NCI-H2029 treated with DMSO at 0.1 percent for 48 hours (cell line): ENCODE measurements at regions not wholly inside any gene's neighbourhood (a gene's known extent, or its start where the extent isn't known, plus 50 kb on each side); places are given as distances from the start of the nearest gene placed in this dataset.

Experiments
- DNase-seq: peaks from one replicate; lab custom pipeline; 2025; lab: John Stamatoyannopoulos, UW

DNA sequence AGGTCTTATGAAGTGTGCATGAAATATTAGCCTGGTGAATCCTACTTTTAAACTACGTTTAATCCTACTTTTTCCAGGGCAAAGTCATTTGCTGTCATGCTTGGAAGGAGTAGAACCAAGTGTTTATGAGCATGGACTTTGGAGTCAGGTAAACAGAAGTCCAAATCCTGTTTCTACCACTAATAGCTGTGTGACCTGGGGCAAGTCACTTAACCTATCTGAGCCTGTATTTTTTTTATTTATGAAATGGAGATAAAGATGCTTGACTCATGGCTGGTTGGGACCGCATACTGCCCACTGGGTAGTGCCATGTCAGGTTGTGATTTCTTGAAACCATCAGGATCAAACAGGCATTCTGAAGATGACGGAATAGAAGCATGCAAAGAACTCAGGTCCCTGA lies 249.6 kb downstream of the BAMBI start:
- DNase-seq: no peak

DNA sequence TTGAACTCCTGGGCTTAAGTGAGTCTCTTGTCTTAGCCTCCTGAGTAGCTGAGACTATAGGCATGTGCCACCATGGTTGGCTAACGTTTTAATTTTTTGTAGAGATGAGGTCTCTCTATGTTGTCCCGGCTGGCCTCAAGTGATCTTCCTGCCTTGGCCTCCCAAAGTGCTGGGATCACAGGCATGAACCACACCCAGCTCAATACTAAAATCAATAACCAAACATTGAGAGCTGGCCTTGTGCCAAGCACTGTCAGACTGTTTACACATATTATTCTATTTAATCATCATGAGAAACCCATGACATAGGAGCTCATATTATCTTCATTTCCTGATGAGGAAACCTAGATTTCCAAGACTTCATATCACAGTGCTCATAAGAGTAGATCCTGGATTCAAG lies 251.2 kb downstream of the BAMBI start:
- DNase-seq: no peak

DNA sequence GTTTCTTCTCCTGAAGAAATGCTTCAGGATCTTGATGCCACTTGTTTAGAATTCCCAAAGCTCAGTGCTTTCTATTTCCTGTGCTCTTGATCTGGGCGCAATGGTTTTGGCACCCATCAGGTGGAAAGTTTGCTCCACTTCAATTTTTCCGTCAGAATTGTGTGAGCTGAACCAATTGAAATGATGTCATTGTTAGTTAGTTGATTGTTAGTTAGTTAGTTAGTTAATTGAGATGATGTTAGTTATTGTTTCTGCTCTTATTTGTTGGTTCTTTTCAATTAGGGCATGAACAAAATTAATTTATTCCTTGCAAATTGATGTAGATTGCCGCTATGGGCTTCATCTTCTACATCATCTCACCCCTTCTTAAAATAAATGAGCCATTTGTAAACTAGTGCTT lies 252.6 kb downstream of the BAMBI start:
- DNase-seq: no peak

DNA sequence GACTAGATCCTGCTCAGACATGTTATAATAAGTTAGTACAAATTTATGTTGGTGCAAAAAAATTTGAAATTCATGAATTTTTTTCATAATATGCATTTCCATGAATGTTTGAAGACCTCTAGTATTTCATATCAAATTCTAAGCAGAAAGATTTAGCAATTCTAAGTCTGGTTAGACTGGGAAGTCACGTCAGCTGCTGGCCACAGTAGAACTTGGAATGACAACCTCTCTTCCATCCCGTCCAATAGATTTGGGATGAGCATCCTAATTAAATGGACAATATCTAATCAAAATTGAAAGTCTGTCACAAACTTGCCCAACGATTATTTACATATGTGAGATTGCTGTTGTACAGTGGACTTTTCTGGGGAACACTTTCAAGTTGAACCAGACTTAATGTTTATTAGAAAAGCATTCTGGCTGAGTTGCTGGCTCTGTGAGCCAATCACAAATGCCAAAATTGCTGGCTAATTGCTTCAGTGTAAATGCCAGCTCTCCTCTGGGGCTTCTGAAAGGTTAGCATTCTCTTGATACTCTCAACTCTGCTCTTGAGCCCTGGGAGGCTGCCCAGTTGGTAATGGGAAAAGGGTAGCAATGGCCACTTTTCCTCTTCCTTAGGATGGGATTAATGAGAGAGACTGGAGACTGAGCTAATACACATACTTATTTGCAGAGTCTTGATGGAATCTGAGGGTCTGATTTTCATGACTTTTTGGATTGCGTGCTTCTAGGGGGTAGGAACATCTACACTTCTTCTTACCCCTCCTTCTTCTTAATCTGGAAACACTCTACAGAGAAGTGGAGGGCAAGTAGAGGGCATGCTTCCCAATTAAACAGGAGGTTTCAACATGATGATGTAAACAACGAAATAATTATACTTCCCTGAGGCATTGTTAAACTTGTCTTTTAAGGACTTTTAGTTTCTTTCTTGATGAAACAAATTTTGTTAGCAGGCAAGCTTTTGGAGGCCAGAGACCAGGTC lies 253.5 kb downstream of the BAMBI start:
- DNase-seq: no peak

DNA sequence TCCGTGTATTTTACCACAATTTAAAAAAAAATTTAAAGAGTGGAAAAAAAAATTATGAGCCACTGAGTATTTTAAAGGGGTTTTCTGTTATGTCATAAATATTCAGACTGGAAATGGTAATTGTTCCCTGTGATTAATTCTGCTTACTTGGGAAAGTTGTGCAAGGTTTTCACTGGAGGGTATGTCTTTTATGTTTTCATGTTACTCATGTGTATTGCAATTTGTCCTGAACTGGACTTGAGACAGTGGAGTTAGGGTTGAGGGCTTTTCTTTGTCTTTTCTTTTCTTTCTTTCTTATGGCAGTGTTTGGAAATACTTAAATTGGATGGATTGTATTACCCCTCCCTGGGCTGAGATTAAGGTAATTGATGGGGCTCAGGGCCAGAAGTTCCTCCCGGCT lies 257.7 kb downstream of the BAMBI start:
- DNase-seq: no peak

DNA sequence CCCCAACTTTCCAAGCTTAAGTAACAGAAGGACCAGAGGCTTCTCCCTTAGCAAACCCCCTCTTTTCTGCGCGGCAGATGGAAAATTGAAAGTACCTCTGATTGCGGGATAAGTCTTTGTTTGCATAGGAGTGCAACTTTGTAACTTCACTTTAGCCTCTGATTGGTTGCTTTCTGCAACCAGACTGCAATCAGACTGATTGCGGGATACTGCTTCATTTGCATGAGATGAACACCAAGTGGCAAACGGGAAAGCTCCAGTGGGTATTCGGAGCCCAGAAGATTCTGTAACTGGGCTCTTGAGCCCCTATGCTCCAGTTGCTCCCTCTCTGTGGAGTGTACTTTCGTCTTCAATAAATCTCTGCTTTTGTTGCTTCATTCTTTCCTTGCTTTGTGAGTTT lies 260.6 kb downstream of the BAMBI start:
- no peak for DNase-seq

DNA sequence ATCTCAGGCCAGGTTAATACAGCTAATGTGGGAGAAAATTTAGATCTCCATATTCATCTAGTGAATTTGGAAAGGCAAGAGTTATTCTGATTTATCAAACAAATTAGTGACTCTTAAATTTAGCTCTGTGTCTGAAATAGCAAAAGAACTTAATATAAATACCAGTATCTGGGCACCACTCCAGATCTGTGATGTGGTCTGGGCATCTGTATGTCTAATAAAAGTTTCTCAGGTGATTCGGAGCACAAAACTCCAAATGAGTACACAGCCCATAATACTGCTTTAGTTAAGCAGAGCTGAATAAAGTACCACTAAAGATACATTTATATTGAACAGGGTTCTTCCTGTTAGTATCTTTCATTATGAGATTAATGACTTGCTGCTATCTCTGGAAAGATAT lies 261.4 kb downstream of the BAMBI start:
- DNase-seq: no peak

DNA sequence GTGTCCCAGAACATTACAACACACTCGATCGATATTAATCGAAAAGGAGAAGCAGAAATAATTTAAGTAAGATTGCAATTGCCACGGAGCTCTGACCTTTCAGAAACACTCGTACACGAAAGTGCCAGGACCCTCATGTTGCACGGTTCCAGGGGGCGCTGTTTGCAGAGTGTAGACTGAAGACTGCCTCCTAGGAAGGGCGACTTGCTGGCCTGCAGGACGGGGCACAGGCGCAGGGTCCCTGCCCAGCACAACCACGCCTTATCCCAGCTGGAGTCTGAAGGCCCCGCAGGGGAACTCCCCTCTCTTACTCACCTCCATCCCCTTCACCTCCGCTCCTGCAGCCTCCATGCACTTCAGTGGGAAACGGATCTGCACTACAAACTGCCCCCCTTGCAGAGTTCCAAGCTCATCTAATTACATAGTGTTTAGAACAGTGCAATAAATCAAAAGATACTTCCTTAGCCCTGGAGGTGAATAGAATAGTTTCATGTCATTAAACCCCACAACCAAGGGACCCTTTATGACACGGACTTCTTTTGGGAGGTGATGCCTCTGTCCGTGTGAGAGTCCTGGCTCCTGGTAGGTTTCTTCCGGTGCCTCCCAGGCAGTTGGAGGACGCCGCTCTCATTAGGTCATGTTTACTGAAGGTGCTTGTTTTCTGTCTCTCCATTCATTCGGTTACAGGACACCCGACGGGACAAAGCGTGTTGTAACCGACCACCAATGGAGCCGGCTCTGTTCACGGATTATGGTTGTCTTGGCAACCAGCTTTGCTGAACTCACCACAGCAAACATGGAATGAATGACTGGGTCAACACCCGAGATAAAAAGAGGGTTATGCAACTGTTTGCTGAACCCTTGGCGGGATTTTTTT lies 262.2 kb downstream of the BAMBI start:
- DNase-seq: peak; percentile 89

DNA sequence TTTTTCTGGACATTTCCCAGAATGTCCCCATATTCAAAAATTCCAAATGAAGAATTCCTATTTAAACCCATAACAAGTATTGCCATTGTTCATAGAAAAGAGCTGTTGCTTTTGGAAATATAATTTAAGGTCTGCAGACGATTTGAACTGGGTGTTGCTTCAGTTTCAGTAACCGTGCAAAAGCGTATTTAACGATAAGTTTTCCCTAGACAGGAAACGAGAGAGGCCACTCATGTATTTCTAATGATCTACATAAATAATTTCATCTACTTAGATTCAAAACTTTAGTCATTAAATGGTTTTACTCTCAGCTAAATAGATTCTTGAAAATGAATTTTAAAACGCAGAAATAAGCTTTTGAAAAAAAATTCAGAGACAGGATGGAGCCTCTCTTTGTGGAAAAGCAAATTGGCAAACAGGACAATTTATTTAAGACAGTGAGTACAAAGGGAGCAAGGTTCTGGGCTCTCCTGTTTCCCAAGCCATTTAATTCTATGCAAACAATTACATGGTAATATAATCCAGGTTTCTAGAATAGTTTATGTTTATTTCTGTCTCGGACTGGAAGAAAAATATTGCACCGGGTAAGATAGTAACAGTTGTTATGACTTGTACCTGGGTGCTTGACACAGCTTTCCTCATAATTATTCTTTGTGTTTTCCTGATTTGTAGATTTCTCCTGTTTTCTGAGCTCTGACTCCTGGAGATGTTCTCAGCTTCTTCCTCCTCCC lies 263.0 kb downstream of the BAMBI start:
- peak; percentile 70 for DNase-seq

DNA sequence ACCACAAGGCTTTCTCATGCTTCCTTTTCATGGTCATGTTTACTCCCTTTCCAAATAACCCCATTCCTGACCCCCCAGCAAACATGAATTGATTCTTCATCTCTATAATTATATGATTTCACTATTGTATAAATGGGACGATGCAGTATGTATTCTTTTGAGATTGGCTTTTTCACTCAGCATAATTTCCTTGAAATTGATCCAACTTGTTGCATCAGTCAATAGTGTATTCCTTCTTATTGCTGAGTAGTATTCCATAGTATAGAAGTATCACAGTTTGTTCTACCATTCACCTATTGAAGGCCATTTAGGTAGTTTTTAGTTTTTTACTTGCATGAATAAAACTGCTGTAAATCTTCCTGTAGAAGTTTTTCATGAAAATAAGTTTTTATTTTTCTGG lies 264.7 kb downstream of the BAMBI start:
- DNase-seq: no peak

DNA sequence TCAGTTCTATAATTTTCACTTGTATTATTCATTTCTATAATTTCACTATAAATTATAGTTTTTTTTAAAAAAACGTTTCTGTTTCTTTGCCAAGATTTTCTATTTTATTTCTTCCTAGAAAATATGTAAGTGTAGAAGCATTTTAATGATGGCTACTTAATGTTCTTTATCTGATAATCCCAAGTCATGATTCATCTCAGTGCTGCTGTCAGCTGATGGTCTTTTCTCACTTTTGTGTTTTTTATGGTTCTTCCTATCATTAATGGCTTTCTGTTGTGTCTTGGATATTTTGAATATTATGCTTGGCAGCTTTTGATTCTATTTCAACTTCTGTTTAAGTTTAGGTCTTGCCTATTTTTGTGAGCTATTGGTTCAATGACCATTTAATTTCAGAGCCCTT lies 268.6 kb downstream of the BAMBI start:
- no peak for DNase-seq

DNA sequence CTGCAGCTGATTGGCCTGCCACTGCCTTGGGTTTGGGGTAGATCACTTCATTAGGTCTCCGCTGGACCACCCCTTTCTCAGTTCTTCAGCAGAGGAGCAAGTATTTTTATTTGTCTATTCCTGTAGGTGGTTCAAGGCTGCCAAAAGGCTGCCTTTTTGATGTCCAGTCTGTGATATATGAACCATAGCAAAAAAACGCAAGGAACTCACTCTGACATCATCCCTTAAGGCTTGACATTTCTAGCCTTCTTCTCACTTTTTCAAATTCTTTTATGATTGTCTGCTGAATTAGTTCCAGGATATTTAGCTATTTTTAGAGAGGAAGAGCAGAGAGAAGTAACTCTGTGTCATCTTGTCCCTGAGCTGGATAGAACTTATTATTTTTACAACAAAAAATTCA lies 269.2 kb downstream of the BAMBI start:
- no peak for DNase-seq

DNA sequence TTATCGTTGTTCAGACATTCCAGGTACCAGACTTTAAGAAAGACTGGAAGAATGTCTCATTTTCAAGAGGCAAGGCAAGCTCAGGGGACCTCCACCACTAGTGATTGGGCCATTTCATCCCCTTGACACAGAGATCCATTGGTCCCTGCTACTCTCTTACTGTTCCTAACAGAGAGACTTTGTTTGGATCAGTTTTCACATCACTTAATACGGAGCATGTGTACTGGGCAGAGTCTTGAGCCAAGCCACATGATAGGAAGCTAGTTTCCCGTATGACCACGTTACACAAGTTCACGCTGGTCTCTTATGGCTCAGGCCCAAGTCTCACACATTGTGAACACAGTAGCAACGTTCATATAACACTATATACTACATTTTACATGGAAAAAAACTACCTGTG lies 269.9 kb downstream of the BAMBI start:
- DNase-seq: no peak

DNA sequence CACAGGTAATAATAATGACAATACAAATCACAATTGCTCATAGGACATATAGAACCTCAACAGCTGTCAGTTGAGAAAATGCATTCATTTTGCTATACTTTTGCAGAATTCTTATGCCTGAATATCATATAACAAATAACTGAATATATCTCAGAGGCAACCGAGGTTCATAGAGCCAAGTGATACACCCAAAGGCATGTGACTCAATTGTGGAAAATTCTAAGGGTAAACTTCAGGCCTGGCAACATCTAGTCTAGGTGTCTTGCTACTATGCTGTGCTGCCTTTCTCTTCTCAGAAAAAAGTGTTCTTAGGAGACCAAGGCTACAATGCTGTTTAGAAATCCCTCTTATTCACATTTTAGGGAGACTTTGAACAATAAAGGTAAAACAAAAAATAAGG lies 270.7 kb downstream of the BAMBI start:
- no peak for DNase-seq

DNA sequence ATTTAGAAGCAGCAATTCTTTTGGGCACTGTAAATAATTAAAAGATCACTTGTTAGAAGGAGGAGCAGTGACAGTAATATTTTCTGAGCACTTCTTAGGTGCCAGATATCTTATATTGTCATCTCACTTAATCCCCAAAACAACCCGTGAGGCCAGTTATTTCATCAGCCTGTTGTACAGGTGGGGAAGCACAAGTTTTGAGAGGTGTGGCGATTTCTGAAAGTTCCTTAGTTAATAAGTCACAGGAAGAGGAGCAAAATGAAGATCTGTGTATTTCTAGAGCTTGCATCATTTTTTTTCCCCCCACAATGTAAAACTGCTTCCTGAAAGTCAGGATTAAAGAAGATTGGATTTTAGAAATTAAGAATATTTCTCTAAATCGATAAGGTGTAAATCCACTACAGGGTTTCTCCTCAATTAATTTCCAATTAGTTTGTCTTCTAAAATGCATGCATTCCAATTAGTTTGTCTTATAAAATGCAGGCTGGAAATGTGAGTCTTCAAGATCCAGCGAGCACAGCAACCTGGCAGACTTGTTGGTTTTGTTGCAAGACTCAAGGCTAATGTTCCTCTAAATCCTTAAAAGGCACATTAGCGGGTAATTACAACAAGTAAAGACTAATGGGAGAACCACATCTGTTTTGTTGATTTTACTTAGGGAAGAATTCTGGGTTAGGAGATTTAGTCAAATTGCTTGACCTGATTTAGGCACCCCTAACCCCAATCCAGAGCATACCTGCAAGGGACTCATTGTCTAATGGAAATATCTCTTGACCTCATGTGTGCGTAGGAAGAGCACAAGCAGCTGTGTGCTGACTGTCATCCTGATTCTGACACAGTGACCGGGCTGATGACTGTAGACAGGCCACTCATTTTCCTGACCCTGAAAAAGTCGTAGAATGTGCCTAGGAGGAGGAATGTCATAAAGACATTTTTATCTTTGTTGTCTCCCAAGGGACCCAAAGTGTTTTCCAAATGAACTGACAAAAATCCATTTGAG lies 272.0 kb downstream of the BAMBI start:
- no peak for DNase-seq

DNA sequence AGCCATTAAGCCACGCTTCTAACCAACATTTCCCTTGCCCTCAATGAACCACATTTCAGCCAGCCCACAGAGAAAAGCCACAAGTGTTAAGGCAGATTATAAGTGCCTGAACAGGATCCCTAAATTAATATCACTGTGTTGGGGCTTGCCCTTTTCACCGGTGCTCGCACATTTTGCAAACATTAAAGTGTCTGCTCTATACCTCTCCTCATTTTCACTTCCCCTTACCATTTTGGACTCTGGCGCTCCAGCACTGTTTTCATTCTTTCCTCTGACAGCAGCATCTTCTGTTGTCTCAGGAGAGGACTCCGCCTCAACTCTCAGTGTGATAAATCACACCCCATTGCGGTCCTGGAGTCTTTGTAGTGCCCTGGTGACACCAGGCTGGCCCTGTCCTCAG lies 274.2 kb downstream of the BAMBI start:
- no peak for DNase-seq

DNA sequence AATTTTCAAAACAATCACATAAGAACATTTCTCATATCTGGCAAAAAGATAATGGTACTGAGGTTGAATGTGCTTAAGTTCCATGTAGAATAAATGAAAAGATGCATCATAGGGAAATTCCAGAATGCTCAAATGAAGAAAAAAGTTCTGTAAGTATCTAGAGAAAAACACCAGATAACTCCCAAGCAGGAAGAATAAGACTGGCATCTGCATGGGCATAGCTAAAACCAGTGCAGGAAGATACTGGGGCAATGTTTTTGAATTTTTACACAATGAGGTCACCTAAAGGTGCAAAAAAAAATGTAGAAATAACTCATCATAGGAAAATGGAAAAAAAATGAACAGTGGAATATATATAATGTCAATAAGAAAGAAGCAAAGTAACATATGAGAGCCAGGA lies 275.2 kb downstream of the BAMBI start:
- no peak for DNase-seq

DNA sequence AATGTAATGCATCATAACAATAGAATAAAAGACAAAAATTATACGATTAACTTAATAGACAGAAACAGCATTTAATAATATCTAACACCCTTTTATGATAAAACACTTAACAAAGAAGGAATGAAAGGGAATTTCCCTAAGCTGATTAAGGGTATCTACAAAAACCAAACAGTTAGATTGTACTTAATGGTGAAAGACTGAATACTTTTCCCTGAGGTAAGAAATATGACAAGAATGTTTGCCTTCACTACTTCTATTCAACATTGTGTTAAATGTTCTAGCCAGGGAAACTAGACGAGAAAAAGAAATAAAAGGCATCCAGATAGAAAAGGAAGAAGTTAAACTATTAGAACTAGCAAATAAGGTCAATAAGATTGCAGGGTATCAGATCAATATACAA lies 276.9 kb downstream of the BAMBI start:
- DNase-seq: no peak

DNA sequence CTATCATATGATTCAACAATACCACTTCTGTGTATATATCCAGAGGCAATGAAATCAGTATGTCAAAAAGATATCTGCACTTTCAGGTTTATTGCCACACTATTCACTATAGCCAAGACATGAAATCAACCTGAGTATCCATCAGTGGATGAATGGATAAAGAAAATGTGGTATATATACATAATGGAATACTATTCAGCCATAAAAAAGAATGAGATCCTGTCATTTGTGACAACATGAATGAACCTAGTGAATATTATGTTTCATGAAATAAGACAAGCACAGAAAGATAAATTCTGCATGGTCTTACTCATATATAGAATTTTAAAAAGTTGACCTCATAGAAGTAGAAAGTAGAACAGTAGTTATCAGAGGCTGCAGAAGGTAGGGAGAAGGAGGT lies 281.1 kb downstream of the BAMBI start:
- DNase-seq: no peak

DNA sequence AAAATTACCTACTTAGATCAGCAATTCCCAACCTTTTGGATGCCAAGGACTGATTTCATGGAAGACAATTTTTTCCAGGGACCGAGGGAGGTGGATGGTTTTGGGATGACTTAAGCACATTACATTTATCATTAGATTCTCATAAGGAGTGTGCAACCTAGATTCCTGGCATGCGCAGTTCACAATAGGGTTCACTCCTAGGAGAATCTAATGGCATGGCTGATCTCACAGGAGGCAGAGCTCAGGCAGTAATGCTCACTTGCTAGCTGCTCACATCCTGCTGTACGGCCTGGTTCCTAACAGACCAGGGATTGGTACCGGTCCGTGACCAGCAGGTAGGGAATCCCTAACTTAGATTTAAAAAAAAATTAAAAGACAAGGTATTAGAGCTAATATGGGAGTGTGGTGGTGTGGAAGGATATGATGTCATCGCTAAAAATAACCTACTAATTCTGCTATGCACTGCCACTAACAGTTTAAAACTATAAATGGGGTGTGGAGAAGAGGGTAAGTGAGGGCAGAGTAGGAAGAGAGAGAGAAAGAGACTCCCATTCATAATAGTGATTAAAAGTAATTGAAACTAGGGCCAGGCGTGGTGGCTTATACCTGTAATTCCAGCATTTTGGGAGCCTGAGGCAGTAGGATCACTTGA lies 282.7 kb downstream of the BAMBI start:
- no peak for DNase-seq

DNA sequence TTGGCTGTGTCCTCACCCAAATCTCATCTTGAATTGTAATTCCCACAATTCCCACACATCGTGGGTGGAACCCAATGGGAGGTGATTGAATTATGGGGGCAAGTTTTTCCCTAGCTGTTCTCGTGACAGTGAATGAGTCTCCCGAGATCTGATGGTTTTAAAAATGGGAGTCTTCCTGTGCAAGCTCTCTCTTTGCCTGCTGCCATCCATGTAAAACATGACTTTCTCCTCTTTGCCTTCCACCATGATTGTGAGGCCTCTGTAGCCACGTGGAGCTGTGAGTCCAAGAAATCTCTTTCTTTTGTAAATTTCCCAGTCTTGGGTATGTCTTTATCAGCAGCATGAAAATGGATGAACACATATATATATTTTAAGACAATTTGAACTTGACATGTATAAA lies 285.4 kb downstream of the BAMBI start:
- no peak for DNase-seq
